Stimulated activated CD4-positive, alpha-beta T cell treated with anti-CD3 and anti-CD28 coated beads, Interleukin-1b, Interleukin-23, amount 100 ng/mL, for 24 hours (primary cell): ENCODE measurements at regions not wholly inside any gene's neighbourhood (a gene's known extent, or its start where the extent isn't known, plus 50 kb on each side); places are given as distances from the start of the nearest gene placed in this dataset.

ENCODE experiments used
- DNase-seq, 4 experiments: peaks; one replicate each; pipeline ENCODE4 v3.0.0-alpha.2; 2020; ENCODE audit warnings: low read depth in 4 of 4, low spot score in 1 of 4

GRCh38 chr5:116838011-116838536, 263.5 kb upstream of the SEMA6A start:
- DNase-seq = no peak

GRCh38 chr5:116834796-116835515, 260.3 kb upstream of the SEMA6A start:
- no peak for DNase-seq

- DNase-seq = no peak
Measured at GRCh38 chr5:116830079-116830478, 255.5 kb upstream of the SEMA6A start.

GRCh38 chr5:116827078-116827477, 252.5 kb upstream of the SEMA6A start:
- DNase-seq = no peak

- no peak for DNase-seq
Measured at GRCh38 chr5:116825486-116825885, 250.9 kb upstream of the SEMA6A start.

- no peak for DNase-seq
Measured at GRCh38 chr5:116824751-116825438, 250.3 kb upstream of the SEMA6A start.

- no peak for DNase-seq
Measured at GRCh38 chr5:116814626-116815385, 240.2 kb upstream of the SEMA6A start.

GRCh38 chr5:116813906-116814305, 239.3 kb upstream of the SEMA6A start:
- DNase-seq = no peak

GRCh38 chr5:116813356-116813755, 238.7 kb upstream of the SEMA6A start:
- no peak for DNase-seq

- DNase-seq = no peak
Measured at GRCh38 chr5:116810951-116811350, 236.3 kb upstream of the SEMA6A start.

- DNase-seq = no peak
Measured at GRCh38 chr5:116806836-116807235, 232.2 kb upstream of the SEMA6A start.

GRCh38 chr5:116799401-116799800, 224.8 kb upstream of the SEMA6A start:
- DNase-seq = no peak

- DNase-seq = no peak
Measured at GRCh38 chr5:116795189-116795588, 220.6 kb upstream of the SEMA6A start.

GRCh38 chr5:116789522-116789921, 214.9 kb upstream of the SEMA6A start:
- no peak for DNase-seq

GRCh38 chr5:116788851-116789403, 214.3 kb upstream of the SEMA6A start:
- no peak for DNase-seq

GRCh38 chr5:116787570-116787969, 212.9 kb upstream of the SEMA6A start:
- DNase-seq = no peak

- DNase-seq = no peak
Measured at GRCh38 chr5:116785106-116785505, 210.5 kb upstream of the SEMA6A start.

GRCh38 chr5:116779846-116780245, 205.2 kb upstream of the SEMA6A start:
- DNase-seq = no peak

- no peak for DNase-seq
Measured at GRCh38 chr5:116778651-116779280, 204.1 kb upstream of the SEMA6A start.

GRCh38 chr5:116778032-116778431, 203.4 kb upstream of the SEMA6A start:
- DNase-seq = no peak

GRCh38 chr5:116773926-116774325, 199.3 kb upstream of the SEMA6A start:
- no peak for DNase-seq
